GM21723 (cell line): ENCODE measurements at regions not wholly inside any gene's neighbourhood (a gene's known extent, or its start where the extent isn't known, plus 50 kb on each side); places are given as distances from the start of the nearest gene placed in this dataset.

ENCODE experiments used
- ATAC-seq: cut with Tn5 transposase; IDR thresholded peaks from one replicate; pipeline ENCODE4 v1.9.1; 2021; ENCODE audit warnings: mild to moderate bottlenecking, moderate library complexity; ENCODE audit not compliant: unreplicated experiment

- no peak for ATAC-seq
Observed at GRCh38 chr4:53818104-53818503, 226.8 kb upstream of the LNX1 start.

GRCh38 chr4:53816561-53816960 lies 225.3 kb upstream of the LNX1 start:
- ATAC-seq: no peak

- no peak for ATAC-seq
Observed at GRCh38 chr4:53815281-53815680, 224.0 kb upstream of the LNX1 start.

DNA sequence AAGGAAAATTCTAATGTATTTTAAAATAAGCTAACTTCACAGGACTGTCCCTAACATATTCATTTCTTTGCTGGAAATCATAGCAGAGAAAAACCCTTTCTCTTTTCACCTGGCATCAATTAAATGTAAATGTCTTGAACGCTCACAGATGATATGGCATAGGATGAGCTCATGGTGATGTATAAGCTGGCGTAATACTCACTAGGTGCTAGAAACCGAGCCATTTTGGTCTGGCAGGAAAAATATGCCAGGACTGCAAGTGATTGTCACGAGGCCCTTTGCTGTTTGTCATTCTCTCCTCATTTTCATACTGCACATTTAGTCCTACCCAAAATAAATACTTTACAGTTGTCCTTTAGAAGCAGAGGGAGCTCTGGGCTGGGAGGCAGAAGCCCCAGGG lies 222.7 kb upstream of the LNX1 start:
- ATAC-seq: no peak

- ATAC-seq: no peak
Observed at GRCh38 chr4:53810643-53811042, 219.4 kb upstream of the LNX1 start.

- ATAC-seq: no peak
Observed at GRCh38 chr4:53809816-53810215, 218.5 kb upstream of the LNX1 start.

DNA sequence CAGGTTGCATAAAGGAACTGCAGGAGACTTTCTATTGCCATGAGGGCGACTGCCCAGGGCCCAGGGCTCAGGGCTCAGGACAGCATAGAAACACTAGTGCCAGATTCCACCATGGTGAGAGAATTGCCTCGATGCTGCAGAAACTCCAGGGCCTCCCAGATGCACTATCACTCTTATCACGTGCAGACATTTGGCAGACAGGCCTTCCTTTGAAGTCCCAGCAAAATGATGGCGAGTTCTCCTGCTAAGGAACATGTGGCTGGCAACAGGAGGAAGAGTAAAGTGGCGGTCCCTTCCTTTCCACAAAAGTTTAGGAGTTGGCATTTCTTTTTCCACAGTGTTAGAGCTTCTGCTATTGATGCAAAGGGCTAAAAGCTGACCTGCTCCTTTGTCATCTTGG lies 214.0 kb upstream of the LNX1 start:
- no peak for ATAC-seq

DNA sequence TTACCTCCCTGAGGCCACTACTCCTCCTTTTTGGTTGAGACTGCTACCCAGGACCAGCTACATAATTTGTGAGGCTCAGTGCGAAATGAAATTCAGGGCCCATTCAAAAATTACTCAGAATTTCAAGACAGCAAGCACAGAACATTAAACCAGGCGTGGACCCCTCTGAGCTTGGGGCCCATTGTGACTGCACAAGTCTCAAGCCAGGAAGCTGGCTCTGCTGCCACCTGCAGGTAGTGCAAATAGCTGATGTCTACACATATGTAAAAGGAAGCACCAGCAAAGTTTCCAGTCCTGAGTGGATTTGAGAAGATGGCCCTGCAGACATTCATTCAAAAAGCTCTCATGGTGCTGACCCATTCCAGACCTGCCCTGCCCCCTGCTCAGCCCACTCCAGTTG lies 213.4 kb upstream of the LNX1 start:
- peak; percentile 76 for ATAC-seq

DNA sequence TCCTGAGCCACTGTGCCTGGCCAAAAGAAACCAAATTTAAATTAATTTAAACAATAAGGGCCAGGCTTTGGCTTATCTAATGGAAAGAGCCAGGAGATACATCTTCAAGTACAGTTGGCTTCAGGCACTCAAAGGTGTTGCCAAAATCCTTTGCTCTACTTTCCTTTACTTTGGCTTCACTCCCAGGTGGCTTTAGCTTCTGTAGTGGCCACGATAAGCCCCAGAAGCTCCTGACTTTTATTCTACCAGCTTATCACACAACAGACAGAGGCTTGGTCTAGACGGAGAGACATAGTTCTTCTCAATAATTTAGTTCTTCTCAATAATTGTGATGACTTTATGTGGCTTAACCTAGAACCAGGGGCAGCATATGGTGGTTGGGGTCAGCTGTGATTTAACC lies 211.2 kb upstream of the LNX1 start:
- ATAC-seq: no peak

- no peak for ATAC-seq
Observed at GRCh38 chr4:53801373-53801772, 210.1 kb upstream of the LNX1 start.

- no peak for ATAC-seq
Observed at GRCh38 chr4:53800741-53801140, 209.5 kb upstream of the LNX1 start.

- no peak for ATAC-seq
Observed at GRCh38 chr4:53793096-53793495, 201.8 kb upstream of the LNX1 start.

DNA sequence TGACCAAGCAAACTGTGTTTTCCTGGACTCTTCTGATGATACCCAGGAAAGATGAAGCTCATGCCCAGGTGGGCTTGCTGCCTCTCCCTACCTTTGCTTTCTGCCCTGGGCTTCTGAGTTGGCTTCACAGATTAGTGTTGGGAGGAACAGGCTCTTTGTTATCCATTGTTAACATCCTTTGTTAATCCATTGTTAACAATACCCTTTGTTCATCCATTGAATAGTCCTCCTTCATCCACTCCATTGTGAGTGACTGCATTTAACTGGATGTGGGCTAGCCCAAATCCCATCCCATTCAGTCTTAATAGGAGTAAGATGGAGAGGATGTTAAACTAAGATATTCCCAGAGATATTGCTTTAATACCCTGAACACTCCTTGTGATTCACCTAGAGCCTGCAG lies 199.0 kb upstream of the LNX1 start:
- ATAC-seq: no peak

DNA sequence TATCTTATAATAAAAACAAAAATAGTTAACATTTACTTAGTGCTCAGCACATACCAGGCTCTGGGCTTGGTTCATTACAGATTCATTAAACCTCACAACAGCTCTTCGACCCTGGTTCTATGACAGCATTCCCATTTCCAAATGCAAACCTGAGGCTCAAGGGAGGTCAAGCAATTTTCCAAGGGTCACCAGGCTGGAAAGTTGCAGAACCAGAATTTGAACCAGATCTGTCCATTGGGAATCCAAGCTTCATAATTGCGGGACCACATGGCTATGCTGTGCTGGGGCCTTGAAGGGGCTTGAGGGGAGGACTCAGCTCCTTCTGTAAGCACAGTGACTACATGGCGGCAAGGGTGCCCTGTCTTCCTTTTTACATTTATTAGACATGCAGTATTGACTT lies 197.3 kb upstream of the LNX1 start:
- ATAC-seq: no peak

- ATAC-seq: no peak
Observed at GRCh38 chr4:53788011-53788410, 196.7 kb upstream of the LNX1 start.

- no peak for ATAC-seq
Observed at GRCh38 chr4:53786632-53787031, 195.3 kb upstream of the LNX1 start.

DNA sequence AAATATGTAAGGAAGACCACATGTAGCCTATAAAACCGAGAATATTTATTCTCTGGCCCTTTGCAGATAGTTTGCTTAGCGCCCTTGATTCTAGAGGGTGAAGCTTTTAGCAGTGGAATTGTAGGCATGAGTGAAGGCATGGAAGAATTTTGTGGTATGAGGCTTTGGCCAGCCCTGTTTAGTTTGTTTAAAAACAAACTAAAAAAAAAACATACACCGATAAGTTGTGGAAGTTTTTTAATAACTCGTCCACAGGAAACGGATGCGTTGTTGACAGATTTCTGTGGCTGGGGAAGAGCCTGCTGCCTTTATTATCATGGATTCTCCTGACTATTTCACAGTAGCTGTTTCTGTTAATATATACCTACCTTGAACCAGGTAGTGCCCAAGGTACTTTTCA lies 194.7 kb upstream of the LNX1 start:
- no peak for ATAC-seq

DNA sequence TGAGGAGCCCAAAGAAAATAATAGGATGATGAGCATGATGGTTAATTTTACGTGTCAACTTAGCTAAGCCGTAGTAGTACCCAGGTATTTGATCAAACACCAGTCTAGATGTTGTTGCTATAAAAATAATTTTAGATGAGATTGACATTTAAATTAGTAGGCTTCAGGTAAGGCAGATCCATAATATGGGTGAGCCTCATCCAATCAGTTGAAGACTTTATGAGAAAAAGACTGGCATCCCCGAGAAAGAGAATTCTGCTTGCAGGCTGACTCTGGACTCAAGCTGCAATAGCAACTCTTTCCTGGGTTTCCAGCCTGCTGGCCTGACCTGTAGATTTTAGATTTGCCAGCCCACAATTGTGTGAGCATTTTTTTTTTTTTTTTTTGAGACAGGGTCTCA lies 192.8 kb upstream of the LNX1 start:
- no peak for ATAC-seq

GRCh38 chr4:53783208-53783859 lies 192.0 kb upstream of the LNX1 start:
- no peak for ATAC-seq

DNA sequence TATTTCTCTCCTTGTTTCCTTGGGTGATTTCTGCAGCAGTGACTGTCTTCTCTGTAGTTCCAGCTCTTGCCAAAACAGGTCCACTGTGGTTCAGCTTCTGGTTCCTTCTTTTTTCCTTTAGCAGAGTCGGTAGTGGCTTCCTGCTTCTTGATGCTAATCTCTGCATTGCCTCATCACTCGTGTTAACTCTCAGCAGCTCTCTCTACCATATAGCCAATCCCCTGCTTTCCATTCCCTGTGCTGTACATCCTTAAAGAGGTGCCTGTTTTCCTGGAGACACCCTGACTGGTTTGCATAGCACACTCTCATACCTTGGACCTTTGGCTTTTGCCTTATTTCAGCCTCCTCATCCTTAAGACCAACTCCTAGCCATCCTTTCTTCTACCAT lies 191.2 kb upstream of the LNX1 start:
- ATAC-seq: no peak

DNA sequence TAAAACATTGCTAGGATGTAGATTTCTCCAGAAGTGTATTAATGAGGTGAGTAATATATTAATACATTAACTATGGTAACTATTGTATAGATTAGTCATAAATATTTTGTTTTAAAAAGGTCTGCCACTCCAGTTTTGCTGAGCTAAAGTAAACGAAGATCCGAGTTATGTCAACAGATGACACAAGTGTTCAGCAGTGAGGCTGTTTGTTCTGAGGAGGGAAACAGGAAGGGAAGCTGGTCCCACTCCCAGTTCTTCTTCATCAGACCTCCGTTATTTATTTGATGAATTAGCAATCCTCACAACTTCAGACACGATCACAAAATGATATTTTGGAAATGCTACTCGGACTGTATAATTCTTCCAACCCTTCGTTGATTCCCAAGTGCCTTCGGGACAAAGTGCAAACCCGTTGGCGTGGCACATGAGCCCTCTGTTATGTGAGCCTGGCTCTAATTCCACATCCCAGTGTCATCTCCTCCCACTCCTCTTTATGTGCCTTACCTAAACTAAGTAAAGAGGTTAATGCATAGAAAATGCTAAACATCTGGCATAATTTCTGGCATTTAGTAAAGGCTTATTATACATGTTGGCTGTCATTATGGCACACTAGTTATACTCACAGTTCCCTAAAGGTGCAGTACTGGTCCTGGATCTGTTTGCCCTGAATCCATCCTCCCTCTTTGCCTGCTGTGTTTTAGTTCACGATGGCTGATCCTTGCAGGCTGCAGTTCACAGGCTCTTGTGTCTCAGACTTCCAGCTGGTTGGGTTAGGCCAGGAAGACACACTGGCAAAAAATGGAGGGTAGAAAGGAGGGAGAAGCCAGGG lies 190.6 kb upstream of the LNX1 start:
- no peak for ATAC-seq

DNA sequence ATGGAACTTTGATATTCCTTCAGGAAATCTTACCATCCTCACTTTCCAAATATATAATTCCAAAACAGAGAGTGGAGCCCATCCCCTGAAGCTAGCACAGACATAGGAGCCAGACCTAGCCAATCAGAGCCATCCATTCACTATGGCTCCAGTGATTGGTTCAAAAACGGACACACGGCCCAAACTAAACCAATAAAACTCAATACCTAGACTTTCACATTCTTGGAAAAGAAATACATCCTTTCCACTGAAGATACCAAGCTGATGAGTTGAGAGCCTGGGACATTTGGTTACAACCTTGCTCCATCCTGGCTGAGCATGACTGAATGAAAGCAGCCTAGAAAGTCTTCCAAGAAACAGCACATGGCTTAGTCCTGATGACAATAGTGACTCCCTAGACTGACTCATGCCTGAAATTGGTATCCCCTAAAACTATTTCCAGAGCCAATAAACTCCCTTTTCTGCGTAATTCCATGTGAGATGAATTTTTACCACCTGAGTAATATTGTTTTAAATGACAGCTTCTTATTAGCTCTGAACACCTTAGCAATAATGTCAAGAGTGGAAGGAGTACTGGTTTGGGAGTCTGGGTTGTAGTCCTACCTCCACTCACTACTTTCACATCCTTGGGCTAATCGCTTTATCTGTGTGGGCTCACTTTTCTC lies 189.6 kb upstream of the LNX1 start:
- ATAC-seq: no peak
